GM12873 (cell line): ENCODE measurements at regions not wholly inside any gene's neighbourhood (a gene's known extent, or its start where the extent isn't known, plus 50 kb on each side); places are given as distances from the start of the nearest gene placed in this dataset.

ENCODE experiments used
- CTCF ChIP-seq: IDR thresholded peaks from 2 replicates; pipeline ENCODE4 v1.5.1; 2012; ENCODE audit warnings: low read depth, mild to moderate bottlenecking, moderate library complexity, low read length, control low read depth; ENCODE audit not compliant: insufficient read depth; ENCODE audit errors: missing control alignments

- TF ChIP-seq CTCF, result no peak
These were observed 201.7 kb upstream of the KLF14 start for GRCh38 chr7:130935564-130936157.

GRCh38 chr7:130936202-130936931, 202.4 kb upstream of the KLF14 start:
- no peak for TF ChIP-seq CTCF

GRCh38 chr7:130937016-130937415, 203.0 kb upstream of the KLF14 start:
- TF ChIP-seq CTCF, result no peak

- no peak for TF ChIP-seq CTCF
These were observed 203.8 kb upstream of the KLF14 start for GRCh38 chr7:130937830-130938229.

GRCh38 chr7:130938661-130939060, 204.7 kb upstream of the KLF14 start:
- TF ChIP-seq CTCF, result no peak

- no peak for TF ChIP-seq CTCF
These were observed 205.5 kb upstream of the KLF14 start for GRCh38 chr7:130939321-130940095.

- TF ChIP-seq CTCF, result no peak
These were observed 206.3 kb upstream of the KLF14 start for GRCh38 chr7:130940326-130940725.
